ENCODE measurements at regions not wholly inside any gene's neighbourhood (a gene's known extent, or its start where the extent isn't known, plus 50 kb on each side); places are given as distances from the start of the nearest gene placed in this dataset.

DNA sequence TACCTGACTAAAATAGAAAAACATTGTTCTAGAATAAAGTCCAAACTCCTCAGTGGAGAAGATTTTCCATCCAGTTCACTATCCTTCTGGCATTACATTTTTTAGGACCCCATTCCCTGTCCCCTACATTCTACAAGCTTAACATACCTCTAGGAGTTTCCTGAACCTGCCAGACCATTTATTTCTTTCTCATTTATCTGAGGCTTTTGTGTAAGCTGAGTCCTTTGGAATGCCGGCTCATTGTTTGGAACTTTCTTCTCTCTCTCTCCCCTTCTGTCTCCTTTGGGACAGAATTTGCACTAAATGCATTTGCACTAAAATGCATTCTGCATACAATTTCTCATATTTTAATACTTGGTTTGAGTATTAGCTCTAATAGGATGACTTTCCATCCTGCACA lies 393.0 kb upstream of the ANO3 start:
- TF ChIP-seq, protein P1, sequence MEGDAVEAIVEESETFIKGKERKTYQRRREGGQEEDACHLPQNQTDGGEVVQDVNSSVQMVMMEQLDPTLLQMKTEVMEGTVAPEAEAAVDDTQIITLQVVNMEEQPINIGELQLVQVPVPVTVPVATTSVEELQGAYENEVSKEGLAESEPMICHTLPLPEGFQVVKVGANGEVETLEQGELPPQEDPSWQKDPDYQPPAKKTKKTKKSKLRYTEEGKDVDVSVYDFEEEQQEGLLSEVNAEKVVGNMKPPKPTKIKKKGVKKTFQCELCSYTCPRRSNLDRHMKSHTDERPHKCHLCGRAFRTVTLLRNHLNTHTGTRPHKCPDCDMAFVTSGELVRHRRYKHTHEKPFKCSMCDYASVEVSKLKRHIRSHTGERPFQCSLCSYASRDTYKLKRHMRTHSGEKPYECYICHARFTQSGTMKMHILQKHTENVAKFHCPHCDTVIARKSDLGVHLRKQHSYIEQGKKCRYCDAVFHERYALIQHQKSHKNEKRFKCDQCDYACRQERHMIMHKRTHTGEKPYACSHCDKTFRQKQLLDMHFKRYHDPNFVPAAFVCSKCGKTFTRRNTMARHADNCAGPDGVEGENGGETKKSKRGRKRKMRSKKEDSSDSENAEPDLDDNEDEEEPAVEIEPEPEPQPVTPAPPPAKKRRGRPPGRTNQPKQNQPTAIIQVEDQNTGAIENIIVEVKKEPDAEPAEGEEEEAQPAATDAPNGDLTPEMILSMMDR (IDR thresholded peaks at IDR 0.05) = no peak
- no peak for TF ChIP-seq POLR2A (IDR thresholded peaks at IDR 0.05; ENCODE audit: low read depth)
